HG03060 (cell line): ENCODE measurements at regions not wholly inside any gene's neighbourhood (a gene's known extent, or its start where the extent isn't known, plus 50 kb on each side); places are given as distances from the start of the nearest gene placed in this dataset.
"Not testable (repeated sequence)": the region's sequence is repeated elsewhere in the genome, so short reads cannot be mapped to it uniquely, and the experiment has no call there.

Source experiments
- ATAC-seq: cut with Tn5 transposase; IDR thresholded peaks from one replicate; pipeline ENCODE4 v1.9.1; 2021; ENCODE audit warnings: low read depth, moderate number of reproducible peaks; ENCODE audit not compliant: unreplicated experiment

- no peak for ATAC-seq
These were observed 206.8 kb upstream of the TPRG1 start for GRCh38 chr3:188964957-188965356.

- no peak for ATAC-seq
These were observed 199.5 kb upstream of the TPRG1 start for GRCh38 chr3:188972310-188972709.

- no peak for ATAC-seq
These were observed 196.7 kb upstream of the TPRG1 start for GRCh38 chr3:188974856-188975599.

GRCh38 chr3:188975600-188976314 lies 196.0 kb upstream of the TPRG1 start:
- ATAC-seq, result no peak

- no peak for ATAC-seq
These were observed 195.4 kb upstream of the TPRG1 start for GRCh38 chr3:188976407-188976806.

- no peak for ATAC-seq
These were observed 193.2 kb upstream of the TPRG1 start for GRCh38 chr3:188978421-188979171.

- no peak for ATAC-seq
These were observed 192.5 kb upstream of the TPRG1 start for GRCh38 chr3:188979248-188979647.

GRCh38 chr3:188979669-188980310 lies 192.0 kb upstream of the TPRG1 start:
- ATAC-seq, result no peak

GRCh38 chr3:188993181-188993580 lies 178.6 kb upstream of the TPRG1 start:
- no peak for ATAC-seq

GRCh38 chr3:189001559-189001958 lies 170.2 kb upstream of the TPRG1 start:
- ATAC-seq, result no peak

GRCh38 chr3:189003410-189003809 lies 168.4 kb upstream of the TPRG1 start:
- ATAC-seq, result no peak

- no peak for ATAC-seq
These were observed 158.4 kb upstream of the TPRG1 start for GRCh38 chr3:189013224-189013888.

- ATAC-seq, result no peak
These were observed 157.2 kb upstream of the TPRG1 start for GRCh38 chr3:189014526-189014925.

GRCh38 chr3:189022576-189023466 lies 148.9 kb upstream of the TPRG1 start:
- ATAC-seq, result not testable (repeated sequence)

GRCh38 chr3:189025866-189026265 lies 145.9 kb upstream of the TPRG1 start:
- no peak for ATAC-seq

- ATAC-seq, result no peak
These were observed 144.1 kb upstream of the TPRG1 start for GRCh38 chr3:189027626-189028155.

GRCh38 chr3:189038773-189039745 lies 132.7 kb upstream of the TPRG1 start:
- no peak for ATAC-seq
